ENCODE measurements at regions not wholly inside any gene's neighbourhood (a gene's known extent, or its start where the extent isn't known, plus 50 kb on each side); places are given as distances from the start of the nearest gene placed in this dataset.

GRCh38 chr17:83006515-83007455, 72.6 kb upstream of the METRNL start:
- TF ChIP-seq CTCF (IDR thresholded peaks at IDR 0.05), result no peak
- TF ChIP-seq POLR2A (IDR thresholded peaks at IDR 0.05), result no peak
- TF ChIP-seq POLR2AphosphoS5 (IDR thresholded peaks at IDR 0.05; ENCODE audit: insufficient read depth in 1 of 2, low read depth in 1 of 2), result no peak
